ENCODE measurements at regions not wholly inside any gene's neighbourhood (a gene's known extent, or its start where the extent isn't known, plus 50 kb on each side); places are given as distances from the start of the nearest gene placed in this dataset.
A peak's percentile ranks its signal among the peaks of the same experiment; 100 is the strongest.
"Not testable (repeated sequence)": the region's sequence is repeated elsewhere in the genome, so short reads cannot be mapped to it uniquely, and the experiment has no call there.

- no peak for DNase-seq
- H3K27ac ChIP-seq: peak overlapping the region; percentile 78 to 83
- ATAC-seq: peak; percentile 95
These were observed 87.3 kb downstream of the PHLDA1 start for GRCh38 chr12:75944097-75944904.

GRCh38 chr12:75943730-75944096, 87.9 kb downstream of the PHLDA1 start:
- Histone ChIP-seq H3K27me3 (no peaks in the 10 kb centered on the region), H3K4me1 (peaks cover 0 to 26% of the 10 kb centered on the region in 2 donors), H3K36me3 (no peaks in the 10 kb centered on the region), H3K27ac (peak overlapping the region; percentile 78 to 83), H3K9me3 (no peaks in the 10 kb centered on the region), H3K4me3 (no peak overlapping the region)
- no peak for TF ChIP-seq CTCF (IDR thresholded peaks at IDR 0.05)
- DNase-seq (no peak), ATAC-seq (peak; percentile 20)
- intact Hi-C loops (cut with DNase I): no loop called here

More at GRCh38 chr12:75944097-75944904, 87.3 kb downstream of the PHLDA1 start:
- Histone ChIP-seq H3K4me1 (peaks cover 0 to 26% of the 10 kb centered on the region in 2 donors), H3K27me3 (no peaks in the 10 kb centered on the region), H3K9me3 (no peaks in the 10 kb centered on the region), H3K36me3 (no peaks in the 10 kb centered on the region), H3K4me3 (no peak overlapping the region)
- intact Hi-C loops (cut with DNase I): no loop called here
- no peak for TF ChIP-seq CTCF (IDR thresholded peaks at IDR 0.05)

GRCh38 chr12:75941661-75942060, 89.9 kb downstream of the PHLDA1 start:
- H3K4me3 ChIP-seq; H3K27ac ChIP-seq; H3K9me3 ChIP-seq; ATAC-seq; intact Hi-C loops (cut with DNase I); H3K36me3 ChIP-seq; DNase-seq; H3K27me3 ChIP-seq: not testable (repeated sequence)
- peaks cover 0 to 26% of the 10 kb centered on the region in 2 donors for H3K4me1 ChIP-seq

GRCh38 chr12:75939016-75939642, 92.4 kb downstream of the PHLDA1 start:
- Histone ChIP-seq H3K4me3 (no peak overlapping the region), H3K27ac (no peak overlapping the region), H3K27me3 (no peaks in the 10 kb centered on the region), H3K9me3 (no peaks in the 10 kb centered on the region), H3K4me1 (peaks cover 5 to 32% of the 10 kb centered on the region in 2 donors), H3K36me3 (no peaks in the 10 kb centered on the region)
- intact Hi-C loops (cut with DNase I): no loop called here
- no peak for TF ChIP-seq CTCF (IDR thresholded peaks at IDR 0.05)
- ATAC-seq (no peak), DNase-seq (no peak)

- Histone ChIP-seq H3K9me3 (no peaks in the 10 kb centered on the region), H3K4me3 (no peak overlapping the region), H3K36me3 (no peaks in the 10 kb centered on the region), H3K27ac (no peak overlapping the region), H3K27me3 (no peaks in the 10 kb centered on the region), H3K4me1 (peaks cover 5 to 34% of the 10 kb centered on the region in 2 donors)
- no peak for ATAC-seq
- no peak for DNase-seq
- TF ChIP-seq CTCF (IDR thresholded peaks at IDR 0.05): no peak
- intact Hi-C loops (cut with DNase I): no loop called here
These were observed 93.4 kb downstream of the PHLDA1 start for GRCh38 chr12:75938189-75938588.

Data from left lung (tissue), 4 donors.